HT-29 (cell line): ENCODE measurements at regions not wholly inside any gene's neighbourhood (a gene's known extent, or its start where the extent isn't known, plus 50 kb on each side); places are given as distances from the start of the nearest gene placed in this dataset.
A peak's percentile ranks its signal among the peaks of the same experiment; 100 is the strongest.
"Not testable (repeated sequence)": the region's sequence is repeated elsewhere in the genome, so short reads cannot be mapped to it uniquely, and the experiment has no call there.

ENCODE experiments used
- DNase-seq: peaks from one replicate; pipeline ENCODE4 v3.0.0-alpha.2; 2015; ENCODE audit warnings: low spot score

GRCh38 chr1:83095570-83095969 lies 903.4 kb downstream of the TTLL7 start:
- no peak for DNase-seq

- peak; percentile 34 for DNase-seq
These were observed 908.7 kb downstream of the TTLL7 start for GRCh38 chr1:83090195-83090594.

- DNase-seq = no peak
These were observed 911.1 kb downstream of the TTLL7 start for GRCh38 chr1:83087851-83088250.

- DNase-seq = no peak
These were observed 911.9 kb downstream of the TTLL7 start for GRCh38 chr1:83086986-83087512.

GRCh38 chr1:83086346-83086745 lies 912.6 kb downstream of the TTLL7 start:
- DNase-seq = peak; percentile 40

GRCh38 chr1:83083589-83084224 lies 915.2 kb downstream of the TTLL7 start:
- DNase-seq = no peak

- no peak for DNase-seq
These were observed 921.5 kb downstream of the TTLL7 start for GRCh38 chr1:83077411-83077810.

- no peak for DNase-seq
These were observed 923.8 kb downstream of the TTLL7 start for GRCh38 chr1:83075107-83075506.

GRCh38 chr1:83067954-83068353 lies 931.0 kb downstream of the TTLL7 start:
- no peak for DNase-seq

GRCh38 chr1:83065952-83066727 lies 932.8 kb downstream of the TTLL7 start:
- no peak for DNase-seq

- no peak for DNase-seq
These were observed 934.2 kb downstream of the TTLL7 start for GRCh38 chr1:83064589-83065242.

GRCh38 chr1:83060651-83061390 lies 938.1 kb downstream of the TTLL7 start:
- DNase-seq = no peak

- DNase-seq = no peak
These were observed 938.7 kb downstream of the TTLL7 start for GRCh38 chr1:83060221-83060620.

GRCh38 chr1:83058327-83058726 lies 940.6 kb downstream of the TTLL7 start:
- no peak for DNase-seq

GRCh38 chr1:83055391-83056170 lies 943.4 kb downstream of the TTLL7 start:
- DNase-seq = peak; percentile 81

GRCh38 chr1:83053446-83053845 lies 945.5 kb downstream of the TTLL7 start:
- no peak for DNase-seq

- peak; percentile 37 for DNase-seq
These were observed 946.1 kb downstream of the TTLL7 start for GRCh38 chr1:83052865-83053264.

- DNase-seq = not testable (repeated sequence)
These were observed 947.9 kb downstream of the TTLL7 start for GRCh38 chr1:83051053-83051452.

GRCh38 chr1:83043244-83043643 lies 955.7 kb downstream of the TTLL7 start:
- DNase-seq = no peak

- not testable (repeated sequence) for DNase-seq
These were observed 959.8 kb downstream of the TTLL7 start for GRCh38 chr1:83039091-83039490.

- no peak for DNase-seq
These were observed 964.1 kb downstream of the TTLL7 start for GRCh38 chr1:83034851-83035250.
